AG09319 (cell line): ENCODE measurements at regions not wholly inside any gene's neighbourhood (a gene's known extent, or its start where the extent isn't known, plus 50 kb on each side); places are given as distances from the start of the nearest gene placed in this dataset.
"Not testable (repeated sequence)": the region's sequence is repeated elsewhere in the genome, so short reads cannot be mapped to it uniquely, and the experiment has no call there.

Experiments used
- DNase-seq: peaks from one replicate; pipeline ENCODE4 v3.0.0-alpha.2; 2010; ENCODE audit warnings: low read depth; ENCODE audit errors: extremely low read depth
- CTCF ChIP-seq: IDR thresholded peaks from 2 replicates; pipeline ENCODE4 v1.5.1; 2011; ENCODE audit warnings: low read depth, mild to moderate bottlenecking, inconsistent platforms, low read length, moderate library complexity

GRCh38 chr6:168995526-168996355 lies 257.9 kb downstream of the THBS2 start:
- no peak for TF ChIP-seq CTCF
- DNase-seq = no peak

- DNase-seq = no peak
- TF ChIP-seq CTCF = no peak
Measured at GRCh38 chr6:168994956-168995355, 258.7 kb downstream of the THBS2 start.

GRCh38 chr6:168992446-168993144 lies 261.1 kb downstream of the THBS2 start:
- TF ChIP-seq CTCF = no peak
- DNase-seq = no peak

GRCh38 chr6:168991695-168992094 lies 262.0 kb downstream of the THBS2 start:
- DNase-seq = not testable (repeated sequence)

- DNase-seq = no peak
- no peak for TF ChIP-seq CTCF
Measured at GRCh38 chr6:168990019-168990751, 263.5 kb downstream of the THBS2 start.

- TF ChIP-seq CTCF = no peak
- DNase-seq = no peak
Measured at GRCh38 chr6:168989421-168989820, 264.2 kb downstream of the THBS2 start.

- no peak for TF ChIP-seq CTCF
Measured at GRCh38 chr6:168988801-168989200, 264.8 kb downstream of the THBS2 start.

More at GRCh38 chr6:168988801-168989200, 264.8 kb downstream of the THBS2 start:
- no peak for DNase-seq
